Caco-2 (cell line): ENCODE measurements at regions not wholly inside any gene's neighbourhood (a gene's known extent, or its start where the extent isn't known, plus 50 kb on each side); places are given as distances from the start of the nearest gene placed in this dataset.

Source experiments
- BruUV-seq: library from RNA; stranded (reverse); fragments of 400-500 nt; replicated peaks from 2 replicates; lab custom pipeline; 2021; lab: Mats Ljungman, UMichigan
- CTCF ChIA-PET: fragments of 300-600 bp; sonication (Branson Sonifier 250); formaldehyde crosslinking; loops from one replicate; lab custom pipeline; 2022; ENCODE audit warnings: antibody characterized with exemption; lab: Charles Lee
- POLR2A ChIA-PET: fragments of 300-600 bp; sonication (Branson Sonifier 250); formaldehyde crosslinking; loops from one replicate; lab custom pipeline; 2022; ENCODE audit warnings: antibody characterized with exemption; lab: Charles Lee
- DNase-seq, 2 experiments: peaks; one replicate each; pipeline versions ENCODE4 v3.0.0 to v3.0.0-alpha.2; 2020 to 2022
- H3K27me3 ChIP-seq: replicated peaks from 2 replicates; pipeline ENCODE4 v1.6.0; 2011; ENCODE audit warnings: low read length; ENCODE audit not compliant: control insufficient read depth, insufficient read depth
- H3K36me3 ChIP-seq: 2 replicates; pipeline ENCODE4 v1.5.1; 2011; ENCODE audit warnings: low read length; ENCODE audit not compliant: control insufficient read depth, insufficient read depth
- H3K4me1 ChIP-seq: fragments of 250-450 bp; sonication (Bioruptor Pico); 2 replicates; pipeline ENCODE4 v1.5.1; 2020; ENCODE audit warnings: mild to moderate bottlenecking
- H3K4me3 ChIP-seq: 2 replicates; pipeline ENCODE4 v1.5.1; 2011; ENCODE audit warnings: low read depth, mild to moderate bottlenecking, control low read depth, low read length
- H3K9me3 ChIP-seq: fragments of 250-450 bp; sonication (Bioruptor Pico); 2 replicates; pipeline ENCODE4 v1.5.1; 2020; ENCODE audit warnings: mild to moderate bottlenecking, moderate library complexity
- H3K27ac Mint-ChIP-seq: one replicate; pipeline ENCODE4 v1.8.0; 2022; ENCODE audit warnings: mixed read lengths; ENCODE audit not compliant: unreplicated experiment
- H3K27me3 Mint-ChIP-seq: one replicate; pipeline ENCODE4 v1.8.0; 2022; ENCODE audit warnings: mixed read lengths; ENCODE audit not compliant: insufficient read depth, unreplicated experiment
- H3K36me3 Mint-ChIP-seq: one replicate; pipeline ENCODE4 v1.8.0; 2022; ENCODE audit warnings: mild to moderate bottlenecking, mixed read lengths; ENCODE audit not compliant: insufficient read depth, unreplicated experiment
- H3K4me1 Mint-ChIP-seq: one replicate; pipeline ENCODE4 v1.8.0; 2022; ENCODE audit warnings: low read depth, mixed read lengths; ENCODE audit not compliant: unreplicated experiment
- H3K4me3 Mint-ChIP-seq: one replicate; pipeline ENCODE4 v1.8.0; 2022; ENCODE audit warnings: mild to moderate bottlenecking, moderate library complexity, mixed read lengths; ENCODE audit not compliant: unreplicated experiment
- H3K9me3 Mint-ChIP-seq: one replicate; pipeline ENCODE4 v1.8.0; 2022; ENCODE audit warnings: mixed read lengths; ENCODE audit not compliant: unreplicated experiment
- CTCF ChIP-seq, 2 experiments: fragments of 200-600 bp in 1 of 2; IDR thresholded peaks; 1 replicate in 1 of 2; 2 replicates in 1 of 2; pipeline versions ENCODE4 v1.5.1 to v1.8.0; 2011 to 2022; ENCODE audit warnings: antibody characterized with exemption in 1 of 2, control low read depth in 1 of 2, inconsistent platforms in 1 of 2, low read depth in 1 of 2, low read length in 1 of 2, mild to moderate bottlenecking in 1 of 2, moderate library complexity in 1 of 2; ENCODE audit not compliant: insufficient read depth in 1 of 2, severe bottlenecking in 1 of 2, unreplicated experiment in 1 of 2
- intact Hi-C: fragments of 100-400 bp; cut with micrococcal nuclease; formaldehyde crosslinking; loops from one replicate; pipeline ENCODE4 v1.10.0; 2022; ENCODE audit not compliant: unreplicated experiment

- CTCF ChIA-PET: no interaction called here
Observed at GRCh38 chr6:167410462-167410861, 85.6 kb downstream of the TTLL2 start.

GRCh38 chr6:167412506-167412905 lies 87.6 kb downstream of the TTLL2 start:
- Histone ChIP-seq H3K36me3 (no peaks in the 10 kb centered on the region), H3K9me3 (no peaks in the 10 kb centered on the region), H3K4me3 (no peak overlapping the region), H3K27me3 (no peaks in the 10 kb centered on the region; the same call in 1 of the 2 replicates), H3K4me1 (no peaks in the 10 kb centered on the region)
- no peak for TF ChIP-seq CTCF (IDR thresholded peaks at IDR 0.05; ENCODE audit: insufficient read depth in 1 of 2, low read depth in 1 of 2, low read length in 1 of 2, severe bottlenecking in 1 of 2, unreplicated experiment in 1 of 2)
- Mint-ChIP-seq H3K27ac (no peak overlapping the region), H3K4me3 (no peak overlapping the region), H3K4me1 (no peaks in the 10 kb centered on the region), H3K36me3 (no peaks in the 10 kb centered on the region), H3K27me3 (no peaks in the 10 kb centered on the region), H3K9me3 (no peaks in the 10 kb centered on the region)
- CTCF ChIA-PET: no interaction called here
- POLR2A ChIA-PET: no interaction called here
- intact Hi-C loops: no loop called here
- DNase-seq: no peak
- BruUV-seq: no TSS peak

More at GRCh38 chr6:167410462-167410861, 85.6 kb downstream of the TTLL2 start:
- Mint-ChIP-seq H3K4me3 (no peak overlapping the region), H3K27me3 (no peaks in the 10 kb centered on the region), H3K27ac (no peak overlapping the region), H3K4me1 (no peaks in the 10 kb centered on the region), H3K9me3 (no peaks in the 10 kb centered on the region), H3K36me3 (no peaks in the 10 kb centered on the region)
- no peak for TF ChIP-seq CTCF (IDR thresholded peaks at IDR 0.05; ENCODE audit: insufficient read depth in 1 of 2, low read depth in 1 of 2, low read length in 1 of 2, severe bottlenecking in 1 of 2, unreplicated experiment in 1 of 2)
- Histone ChIP-seq H3K27me3 (no peaks in the 10 kb centered on the region; the same call in 1 of the 2 replicates), H3K9me3 (no peaks in the 10 kb centered on the region), H3K4me1 (no peaks in the 10 kb centered on the region), H3K36me3 (no peaks in the 10 kb centered on the region), H3K4me3 (no peak overlapping the region)
- no TSS peak for BruUV-seq
- POLR2A ChIA-PET: no interaction called here
- DNase-seq: no peak
- intact Hi-C loops: no loop called here

GRCh38 chr6:167415441-167415961 lies 90.6 kb downstream of the TTLL2 start:
- Mint-ChIP-seq H3K4me1 (no peaks in the 10 kb centered on the region), H3K9me3 (no peaks in the 10 kb centered on the region), H3K36me3 (no peaks in the 10 kb centered on the region), H3K27me3 (no peaks in the 10 kb centered on the region), H3K4me3 (no peak overlapping the region), H3K27ac (no peak overlapping the region)
- POLR2A ChIA-PET: no interaction called here
- CTCF ChIA-PET: no interaction called here
- intact Hi-C loops: no loop called here
- Histone ChIP-seq H3K36me3 (no peaks in the 10 kb centered on the region), H3K9me3 (no peaks in the 10 kb centered on the region), H3K4me3 (no peak overlapping the region), H3K27me3 (no peaks in the 10 kb centered on the region; the same call in 1 of the 2 replicates), H3K4me1 (no peaks in the 10 kb centered on the region)
- DNase-seq: no peak
- no TSS peak for BruUV-seq
- no peak for TF ChIP-seq CTCF (IDR thresholded peaks at IDR 0.05; ENCODE audit: insufficient read depth in 1 of 2, low read depth in 1 of 2, low read length in 1 of 2, severe bottlenecking in 1 of 2, unreplicated experiment in 1 of 2)
